ENCODE measurements at regions not wholly inside any gene's neighbourhood (a gene's known extent, or its start where the extent isn't known, plus 50 kb on each side); places are given as distances from the start of the nearest gene placed in this dataset.
"Not testable (repeated sequence)": the region's sequence is repeated elsewhere in the genome, so short reads cannot be mapped to it uniquely, and the experiment has no call there.

GRCh38 chr6:26235302-26235670 lies 129.7 kb upstream of the BTN3A2 start:
- no peak for DNase-seq

DNA sequence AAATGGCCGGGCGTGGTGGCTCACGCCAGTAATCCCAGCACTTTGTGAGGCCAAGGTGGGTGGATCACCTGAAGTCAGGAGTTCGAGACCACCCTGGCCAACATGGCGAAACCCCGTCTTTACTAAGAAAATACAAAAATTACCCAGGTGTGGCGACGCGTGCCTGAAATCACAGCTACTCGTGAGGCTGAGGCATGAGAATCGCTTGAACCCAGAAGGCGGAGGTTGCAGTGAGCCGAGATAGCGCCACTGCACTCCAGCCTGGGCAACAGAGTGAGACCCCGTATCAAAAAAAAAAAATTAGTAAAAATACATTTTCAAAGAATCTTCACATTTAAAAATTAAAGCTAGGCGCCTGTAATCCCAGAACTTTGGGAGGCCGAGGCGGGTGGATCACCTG lies 125.6 kb upstream of the BTN3A2 start:
- not testable (repeated sequence) for DNase-seq

GRCh38 chr6:26240157-26241032 lies 124.6 kb upstream of the BTN3A2 start:
- peak in 1 of 2 donors; percentile 39 for DNase-seq

DNA sequence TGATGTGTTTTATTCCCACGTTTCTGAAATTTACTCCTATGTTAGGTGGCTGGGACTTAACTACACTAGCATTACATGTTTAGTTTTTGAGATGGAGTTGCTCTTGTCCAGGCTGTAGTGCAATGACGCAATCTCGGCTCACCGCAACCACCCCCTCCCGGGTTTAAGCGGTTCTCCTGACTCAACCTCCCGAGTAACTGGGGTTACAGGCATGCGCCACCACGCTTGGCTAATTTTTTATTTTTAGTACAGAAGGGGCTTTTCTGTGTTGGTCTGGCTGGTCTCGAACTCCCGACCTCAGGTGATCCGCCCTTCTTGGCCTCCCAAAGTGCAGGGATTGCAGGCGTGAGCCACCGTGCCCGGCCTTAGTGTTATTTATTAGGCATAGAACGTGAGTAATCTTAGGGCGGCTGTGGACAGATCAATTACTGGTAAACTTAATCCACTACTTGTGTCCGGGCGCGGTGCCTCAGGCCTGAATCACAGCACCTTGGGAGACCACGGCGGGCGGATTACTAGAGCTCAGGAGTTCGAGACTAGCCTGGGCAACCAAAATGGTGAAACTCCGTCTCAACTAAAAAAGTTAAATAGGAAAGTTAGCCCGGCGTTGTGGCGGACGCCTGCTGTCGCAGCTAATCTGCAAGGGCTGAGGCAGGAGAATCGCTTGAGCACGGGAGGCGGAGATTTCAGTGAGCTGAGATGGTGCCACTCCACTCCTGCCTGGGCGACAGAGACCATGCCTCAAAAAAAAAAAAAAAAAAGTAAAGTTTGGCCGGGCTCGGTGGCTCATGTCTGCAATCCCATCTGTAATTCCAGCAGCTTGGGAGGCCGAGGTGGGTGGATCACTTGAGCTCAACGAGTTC lies 123.7 kb upstream of the BTN3A2 start:
- DNase-seq: no peak

DNA sequence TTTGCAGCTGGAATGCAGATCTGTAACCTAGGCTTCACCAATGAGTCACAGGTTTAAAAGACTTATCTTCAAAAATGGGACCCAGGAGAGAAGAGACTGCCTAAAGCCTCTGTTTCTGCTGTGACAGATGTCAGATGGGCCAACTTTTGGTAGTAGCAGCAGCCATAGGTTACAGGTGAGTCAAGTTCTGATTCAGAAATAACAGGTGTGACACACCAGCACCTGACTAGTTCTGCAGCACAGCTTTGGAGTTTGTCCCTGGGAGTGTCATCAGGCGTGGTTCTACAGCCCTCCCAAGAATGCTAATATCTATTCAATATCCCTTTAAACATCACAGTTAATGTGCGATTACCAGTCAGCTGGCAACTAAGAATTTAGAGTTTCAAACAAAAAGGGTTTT lies 121.9 kb upstream of the BTN3A2 start:
- DNase-seq: no peak

DNA sequence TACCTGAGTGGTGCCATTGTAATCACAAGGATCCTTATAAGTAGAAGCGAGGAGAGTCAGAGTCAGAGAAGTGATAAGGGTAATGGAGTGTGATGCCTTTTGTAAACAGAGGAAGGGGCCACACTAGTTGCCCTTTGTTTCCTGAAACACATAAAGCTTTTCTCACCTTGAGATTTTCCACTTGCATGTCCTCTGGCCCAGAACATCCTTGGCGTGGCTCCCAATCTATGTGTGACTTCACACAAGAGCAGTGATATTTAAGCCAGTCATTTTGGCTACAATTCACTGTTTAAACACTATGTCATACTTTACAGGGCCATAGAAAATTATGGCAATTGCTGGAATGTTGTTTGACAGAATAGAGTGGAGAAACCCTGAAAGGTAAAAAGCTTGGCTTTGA lies 121.2 kb upstream of the BTN3A2 start:
- no peak for DNase-seq

GRCh38 chr6:26246058-26246457 lies 118.9 kb upstream of the BTN3A2 start:
- no peak for DNase-seq

DNA sequence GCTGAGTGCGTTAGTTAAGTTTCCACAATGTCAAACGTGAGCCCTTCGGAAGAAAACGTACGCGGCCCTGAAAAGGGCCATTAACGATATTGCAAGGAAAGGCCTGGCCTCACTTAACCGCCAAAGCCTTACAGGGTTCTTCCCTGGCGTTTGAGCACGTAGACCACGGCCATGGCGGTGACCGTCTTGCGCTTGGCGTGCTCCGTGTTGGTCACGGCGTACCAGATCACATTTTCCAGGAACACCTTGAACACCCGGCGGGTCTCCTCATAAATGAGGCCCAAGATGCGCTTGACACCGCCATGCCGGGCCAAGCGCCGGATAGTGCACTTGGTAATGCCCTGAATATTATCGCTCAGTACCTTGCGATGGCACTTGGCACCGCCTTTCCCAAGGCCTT lies 118.4 kb upstream of the BTN3A2 start:
- no peak for DNase-seq

- DNase-seq: no peak
These were observed 115.4 kb upstream of the BTN3A2 start for GRCh38 chr6:26249707-26249956.

DNA sequence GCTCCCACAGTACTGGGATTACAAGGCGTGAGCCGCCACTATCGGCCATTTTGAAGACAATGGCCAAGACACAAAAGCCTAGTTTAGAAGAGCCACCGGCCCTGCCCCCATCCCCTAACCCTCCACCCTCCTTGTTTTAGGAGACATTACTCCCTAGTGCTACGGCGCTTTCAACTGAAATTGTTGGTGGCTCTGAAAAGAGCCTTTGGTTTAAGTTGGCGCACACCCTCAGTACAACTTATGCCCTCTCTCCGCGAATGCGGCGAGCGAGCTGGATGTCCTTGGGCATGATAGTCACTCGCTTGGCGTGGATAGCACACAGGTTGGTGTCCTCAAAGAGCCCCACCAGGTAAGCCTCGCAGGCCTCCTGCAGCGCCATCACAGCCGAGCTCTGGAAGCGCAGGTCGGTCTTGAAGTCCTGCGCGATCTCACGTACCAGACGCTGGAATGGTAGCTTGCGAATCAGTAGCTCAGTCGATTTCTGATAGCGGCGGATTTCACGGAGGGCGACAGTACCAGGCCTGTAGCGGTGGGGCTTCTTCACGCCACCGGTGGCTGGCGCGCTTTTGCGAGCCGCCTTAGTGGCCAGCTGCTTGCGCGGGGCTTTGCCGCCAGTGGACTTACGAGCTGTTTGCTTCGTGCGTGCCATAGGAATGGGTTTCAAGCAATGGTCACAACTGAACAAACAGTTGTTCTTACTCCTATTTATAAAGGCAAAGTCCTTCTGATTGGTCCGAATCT lies 114.9 kb upstream of the BTN3A2 start:
- peak; percentile 67 to 81 for DNase-seq

DNA sequence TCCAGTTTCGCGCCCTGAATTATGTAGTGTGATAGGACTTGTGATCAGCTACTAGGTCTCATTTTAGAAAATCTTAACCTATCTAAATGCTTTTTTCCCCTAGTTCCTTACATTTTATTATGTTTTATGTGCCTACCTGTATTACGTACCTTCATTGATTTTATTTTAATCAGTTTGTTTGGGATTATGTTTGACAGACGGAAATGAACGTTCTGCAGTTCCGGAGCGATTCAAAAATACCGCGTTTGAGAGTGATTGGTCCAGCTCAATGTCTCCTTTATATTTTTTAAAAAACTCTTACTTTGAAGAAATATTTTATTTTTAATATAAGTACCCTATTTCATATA lies 114.3 kb upstream of the BTN3A2 start:
- no peak for DNase-seq

- DNase-seq: peak; percentile 55 to 91
These were observed 113.5 kb upstream of the BTN3A2 start for GRCh38 chr6:26251354-26252076.

- DNase-seq: no peak
These were observed 112.9 kb upstream of the BTN3A2 start for GRCh38 chr6:26252077-26252472.

GRCh38 chr6:26254724-26255123 lies 110.3 kb upstream of the BTN3A2 start:
- no peak for DNase-seq

DNA sequence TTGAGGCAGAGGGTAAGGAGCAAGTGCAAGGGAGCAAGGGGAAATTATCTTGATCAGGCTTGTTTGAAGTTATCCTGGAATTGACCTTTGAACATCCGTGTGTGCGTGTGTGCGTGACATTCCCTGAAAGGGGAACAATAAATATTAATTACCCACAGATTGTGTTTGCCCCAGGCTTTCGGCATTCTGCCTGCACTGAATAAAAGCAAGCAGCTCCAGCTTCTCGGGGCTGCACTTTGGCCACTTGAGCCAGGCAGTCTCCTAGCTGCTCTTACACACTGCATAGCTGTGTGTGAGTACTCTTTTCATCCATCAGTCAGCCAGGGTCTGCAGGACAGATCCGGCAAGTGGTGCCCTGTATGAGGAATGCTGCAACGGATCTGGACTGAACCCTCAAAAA lies 107.7 kb upstream of the BTN3A2 start:
- DNase-seq: no peak

DNA sequence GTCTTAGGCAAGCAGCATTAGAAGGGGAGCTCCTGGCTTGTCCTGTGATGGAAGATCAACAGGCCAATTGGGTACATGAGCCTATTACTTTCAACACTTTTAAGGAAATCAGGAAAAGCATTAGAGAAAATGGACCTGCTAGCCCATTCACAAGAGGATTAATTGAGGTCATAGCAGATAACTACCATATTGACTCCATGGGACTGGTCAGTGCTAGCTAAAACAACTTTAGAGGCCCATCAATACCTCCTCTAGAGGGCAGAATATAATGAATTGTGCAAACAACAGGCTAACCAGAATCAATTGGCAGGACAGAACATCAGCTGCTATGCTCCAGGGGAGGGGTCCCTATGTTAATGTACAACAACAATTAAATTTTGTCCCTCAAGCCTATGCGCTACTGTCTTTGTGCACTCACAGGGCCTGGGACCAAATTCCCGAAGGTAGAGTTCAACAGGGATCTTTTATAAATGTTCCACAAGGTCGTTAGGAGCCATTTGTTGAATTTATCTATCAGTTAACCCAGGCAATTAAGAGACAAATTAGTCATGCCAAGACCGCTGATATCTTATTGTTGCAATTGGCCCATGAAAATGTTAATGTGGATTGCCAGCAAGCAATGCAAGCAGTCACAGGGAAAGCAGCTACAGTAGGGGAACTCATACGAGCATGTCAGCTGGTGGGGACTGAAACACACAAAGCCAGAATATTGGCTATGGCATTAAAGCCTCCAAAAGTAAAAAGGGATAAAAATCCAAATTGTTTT lies 106.6 kb upstream of the BTN3A2 start:
- no peak for DNase-seq

GRCh38 chr6:26260110-26260637 lies 104.8 kb upstream of the BTN3A2 start:
- DNase-seq: no peak

DNA sequence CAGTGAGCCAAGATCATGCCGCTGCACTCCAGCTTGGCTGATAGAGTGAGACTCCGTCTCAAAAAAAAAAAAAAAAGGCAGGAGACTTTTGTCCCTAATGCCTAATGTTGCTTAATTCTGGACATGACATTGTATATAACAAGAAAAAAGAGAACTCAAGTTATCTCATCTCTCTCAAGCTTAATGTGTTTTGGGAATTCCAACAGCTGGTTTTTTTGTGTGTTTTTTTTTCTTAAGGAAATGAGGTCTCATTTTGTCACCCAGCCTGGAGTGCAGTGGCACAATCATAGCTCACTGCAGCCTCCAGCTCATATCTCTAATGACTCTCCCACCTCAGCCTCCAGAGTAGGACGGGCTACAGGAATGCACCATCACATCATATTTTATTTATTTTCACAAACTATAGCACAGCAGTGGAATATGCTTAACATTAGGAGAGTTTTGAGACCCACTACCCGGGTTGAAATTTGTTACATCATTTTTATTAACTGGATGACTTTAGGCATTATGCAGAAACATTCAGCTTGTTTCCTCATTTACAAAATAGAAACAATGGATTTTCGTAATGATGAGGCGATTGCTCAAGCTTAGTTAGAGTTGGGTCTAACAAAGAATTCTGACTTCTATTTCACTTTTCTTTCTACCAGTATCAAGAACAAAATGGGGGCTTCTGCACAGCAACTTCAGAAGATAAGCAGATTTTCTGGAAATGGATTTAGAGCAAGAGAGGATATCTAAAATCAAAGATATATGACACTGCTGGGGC lies 104.1 kb upstream of the BTN3A2 start:
- DNase-seq: no peak

- no peak for DNase-seq
These were observed 100.5 kb upstream of the BTN3A2 start for GRCh38 chr6:26264547-26264946.

DNA sequence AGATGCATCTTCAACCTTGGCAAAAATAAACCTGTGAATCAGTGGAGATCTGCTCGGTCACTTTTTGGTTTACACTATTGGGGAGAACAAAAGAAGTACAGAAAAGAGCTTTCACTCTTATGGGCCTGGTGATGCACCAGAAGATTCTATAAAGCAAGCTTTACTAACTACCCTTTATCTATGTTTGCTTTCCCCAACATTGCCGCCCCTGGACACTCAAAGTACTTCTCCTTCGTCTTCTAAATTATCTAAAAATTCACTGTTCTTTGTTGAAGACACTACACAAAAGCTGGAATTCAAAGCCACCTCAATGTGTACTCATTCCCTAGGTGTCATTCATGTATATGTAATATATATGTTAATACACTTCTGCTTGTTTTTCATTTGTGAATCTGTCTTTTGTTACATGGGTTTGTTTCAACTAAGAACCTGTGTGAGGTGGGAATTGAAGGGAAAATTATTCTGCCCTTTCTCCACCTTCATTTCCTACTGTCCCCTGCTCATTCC lies 97.9 kb upstream of the BTN3A2 start:
- no peak for DNase-seq
